HepG2 (cell line): ENCODE measurements at regions not wholly inside any gene's neighbourhood (a gene's known extent, or its start where the extent isn't known, plus 50 kb on each side); places are given as distances from the start of the nearest gene placed in this dataset.

Experiments used
- CREB1 ChIP-seq, 2 experiments: fragments of 450-650 bp in 1 of 2; IDR thresholded peaks; 2 replicates each; pipeline ENCODE4 v1.6.1; 2016 to 2017; ENCODE audit warnings: control low read depth in 1 of 2, mild to moderate bottlenecking in 1 of 2, missing compliant biosample characterization in 1 of 2, missing genetic modification characterization in 1 of 2
- GTF2F1 ChIP-seq: fragments of 150-350 bp; IDR thresholded peaks from 2 replicates; pipeline ENCODE4 v1.6.1; 2014; ENCODE audit warnings: low read length
- HHEX ChIP-seq: IDR thresholded peaks from 2 replicates; pipeline ENCODE4 v1.6.1; 2016; ENCODE audit warnings: control low read depth
- HMG20B ChIP-seq: conservative IDR thresholded peaks from 2 replicates; pipeline ENCODE4 v1.6.1; 2016; ENCODE audit warnings: missing genetic modification reagents, missing compliant biosample characterization
- KDM6A ChIP-seq: IDR thresholded peaks from 2 replicates; pipeline ENCODE4 v1.6.1; 2016; ENCODE audit warnings: low read depth
- MEF2D ChIP-seq: sonication (generic); formaldehyde crosslinking; IDR thresholded peaks from 2 replicates; pipeline ENCODE4 v1.5.1; 2020; ENCODE audit warnings: mild to moderate bottlenecking, missing genetic modification reagents
- MEIS1 ChIP-seq: sonication (generic); formaldehyde crosslinking; IDR thresholded peaks from 2 replicates; pipeline ENCODE4 v1.9.0; 2021; ENCODE audit warnings: mild to moderate bottlenecking, missing genetic modification reagents, moderate library complexity, borderline replicate concordance
- NFRKB ChIP-seq: fragments of 450-650 bp; IDR thresholded peaks from 2 replicates; pipeline ENCODE4 v1.6.1; 2017
- NR2F6 ChIP-seq, 2 experiments: IDR thresholded peaks; 2 replicates each; pipeline ENCODE4 v1.6.1; 2016; ENCODE audit warnings: antibody characterized with exemption in 1 of 2, mild to moderate bottlenecking in 1 of 2
- RARG ChIP-seq: sonication (generic); formaldehyde crosslinking; IDR thresholded peaks from 2 replicates; pipeline ENCODE4 v1.4.0; 2020; ENCODE audit warnings: low read depth, mild to moderate bottlenecking, missing genetic modification reagents
- RXRB ChIP-seq: IDR thresholded peaks from 2 replicates; pipeline ENCODE4 v1.6.1; 2016; ENCODE audit warnings: borderline replicate concordance, missing genetic modification reagents, missing compliant biosample characterization
- SIX1 ChIP-seq: sonication (generic); formaldehyde crosslinking; IDR thresholded peaks from 2 replicates; pipeline ENCODE4 v1.4.0; 2020; ENCODE audit warnings: missing genetic modification reagents, borderline replicate concordance
- SOX6 ChIP-seq, 2 experiments: fragments of 450-650 bp in 1 of 2; sonication (generic) in 1 of 2; formaldehyde crosslinking in 1 of 2; IDR thresholded peaks; 2 replicates each; pipeline versions ENCODE4 v1.4.0 to v1.6.1; 2017 to 2020; ENCODE audit warnings: antibody characterized with exemption in 1 of 2, mild to moderate bottlenecking in 1 of 2, missing genetic modification reagents in 1 of 2
- TARDBP ChIP-seq: sonication (generic); formaldehyde crosslinking; IDR thresholded peaks from 2 replicates; pipeline ENCODE4 v1.8.0; 2022; ENCODE audit warnings: mild to moderate bottlenecking, missing genetic modification reagents
- THAP11 ChIP-seq: IDR thresholded peaks from 2 replicates; pipeline ENCODE4 v1.6.1; 2016; ENCODE audit warnings: missing biosample characterization, missing genetic modification reagents
- YY1 ChIP-seq: IDR thresholded peaks from 2 replicates; pipeline ENCODE4 v1.6.1; 2011; ENCODE audit warnings: low read length, low read depth, moderate library complexity, mild to moderate bottlenecking; ENCODE audit not compliant: insufficient read depth, insufficient replicate concordance
- ZNF496 ChIP-seq: sonication (generic); formaldehyde crosslinking; IDR thresholded peaks from 2 replicates; pipeline ENCODE4 v1.8.1; 2023; ENCODE audit warnings: mild to moderate bottlenecking, moderate library complexity, missing genetic modification reagents; ENCODE audit not compliant: insufficient replicate concordance
- ZNF761 ChIP-seq: sonication (generic); formaldehyde crosslinking; conservative IDR thresholded peaks from 2 replicates; pipeline ENCODE4 v1.4.0; 2020; ENCODE audit warnings: mild to moderate bottlenecking, missing genetic modification reagents
- TF ChIP-seq, protein P1 (sequence below): sonication (generic); formaldehyde crosslinking; IDR thresholded peaks from 2 replicates; pipeline ENCODE4 v1.4.0; 2020; ENCODE audit warnings: missing genetic modification reagents, borderline replicate concordance
- TF ChIP-seq, protein P2 (sequence below): sonication (generic); formaldehyde crosslinking; IDR thresholded peaks from 2 replicates; pipeline ENCODE4 v1.5.0; 2020; ENCODE audit warnings: missing genetic modification reagents
- TF ChIP-seq, protein P3 (sequence below), 2 experiments: sonication (generic) in 1 of 2; formaldehyde crosslinking in 1 of 2; IDR thresholded peaks; 2 replicates each; pipeline versions ENCODE4 v1.4.0 to v1.6.1; 2016 to 2020; ENCODE audit warnings: borderline replicate concordance in 1 of 2, low read depth in 1 of 2, mild to moderate bottlenecking in 1 of 2, missing genetic modification reagents in 1 of 2
- TF ChIP-seq, protein P4 (sequence below): sonication (generic); formaldehyde crosslinking; IDR thresholded peaks from 2 replicates; pipeline ENCODE4 v1.4.0; 2020; ENCODE audit warnings: missing genetic modification reagents

DNA sequence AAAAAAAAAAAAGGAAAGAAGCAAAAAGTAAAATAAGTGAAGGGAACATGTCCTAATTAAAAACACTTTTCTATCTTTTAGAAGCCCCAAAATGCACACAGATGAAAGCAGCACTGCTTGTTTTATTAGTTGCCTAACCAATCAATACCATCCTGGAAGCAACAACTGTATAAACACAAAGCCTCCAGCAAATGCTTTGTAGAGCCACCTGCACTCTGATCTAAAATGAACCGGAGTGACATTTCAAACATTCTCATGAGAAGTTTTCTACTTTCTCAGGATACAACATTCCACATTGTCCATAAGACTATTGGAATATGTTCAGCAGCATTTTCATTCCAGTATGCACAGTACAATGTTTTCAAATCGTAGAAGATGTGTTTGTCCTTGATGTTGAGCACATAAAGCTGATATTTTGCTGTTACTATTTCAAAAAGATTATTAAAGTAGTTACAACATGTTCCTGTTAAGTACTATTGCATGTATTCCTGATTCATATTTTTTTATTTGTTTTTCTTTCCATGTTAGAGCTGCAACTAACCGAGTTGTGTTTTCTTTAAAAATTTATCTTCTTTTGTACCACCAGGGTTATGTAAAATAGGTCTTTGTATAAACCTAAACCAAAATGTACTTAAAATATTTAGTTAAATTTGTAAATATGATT, 50.3 kb upstream of the PLSCR5 start (continued):
- TF ChIP-seq GTF2F1 (no peak), NR2F6 (IDR thresholded peaks at IDR 0.05) (peak; percentile 63), NR2F6 (CRISPR knock-in tag; IDR thresholded peaks at IDR 0.05) (no peak; the same call in 1 of the 2 replicates), TARDBP (CRISPR knock-in tag) (peak; percentile 48; the same call in 1 of the 2 replicates), SIX1 (CRISPR knock-in tag) (peak; percentile 46; the same call in 1 of the 2 replicates), THAP11 (peak; percentile 62), MEIS1 (CRISPR knock-in tag) (no peak), ZNF761 (CRISPR knock-in tag) (no peak), HHEX (CRISPR knock-in tag) (peak; percentile 53; the same call in 1 of the 2 replicates), HMG20B (CRISPR knock-in tag) (no peak), ZNF496 (CRISPR knock-in tag) (no peak), CREB1 (IDR thresholded peaks at IDR 0.05) (no peak), CREB1 (CRISPR knock-in tag; IDR thresholded peaks at IDR 0.05) (peak; percentile 76), KDM6A (CRISPR knock-in tag) (peak; percentile 83), RXRB (CRISPR knock-in tag) (peak; percentile 82), RARG (CRISPR knock-in tag) (no peak), MEF2D (peak; percentile 58; the same call in 1 of the 2 replicates), NFRKB (no peak), YY1 (no peak), SOX6 (IDR thresholded peaks at IDR 0.05) (no peak), SOX6 (CRISPR knock-in tag; IDR thresholded peaks at IDR 0.05) (peak; percentile 91)
- TF ChIP-seq, protein P1, sequence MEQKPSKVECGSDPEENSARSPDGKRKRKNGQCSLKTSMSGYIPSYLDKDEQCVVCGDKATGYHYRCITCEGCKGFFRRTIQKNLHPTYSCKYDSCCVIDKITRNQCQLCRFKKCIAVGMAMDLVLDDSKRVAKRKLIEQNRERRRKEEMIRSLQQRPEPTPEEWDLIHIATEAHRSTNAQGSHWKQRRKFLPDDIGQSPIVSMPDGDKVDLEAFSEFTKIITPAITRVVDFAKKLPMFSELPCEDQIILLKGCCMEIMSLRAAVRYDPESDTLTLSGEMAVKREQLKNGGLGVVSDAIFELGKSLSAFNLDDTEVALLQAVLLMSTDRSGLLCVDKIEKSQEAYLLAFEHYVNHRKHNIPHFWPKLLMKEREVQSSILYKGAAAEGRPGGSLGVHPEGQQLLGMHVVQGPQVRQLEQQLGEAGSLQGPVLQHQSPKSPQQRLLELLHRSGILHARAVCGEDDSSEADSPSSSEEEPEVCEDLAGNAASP (CRISPR knock-in tag) = no peak
- TF ChIP-seq, protein P2, sequence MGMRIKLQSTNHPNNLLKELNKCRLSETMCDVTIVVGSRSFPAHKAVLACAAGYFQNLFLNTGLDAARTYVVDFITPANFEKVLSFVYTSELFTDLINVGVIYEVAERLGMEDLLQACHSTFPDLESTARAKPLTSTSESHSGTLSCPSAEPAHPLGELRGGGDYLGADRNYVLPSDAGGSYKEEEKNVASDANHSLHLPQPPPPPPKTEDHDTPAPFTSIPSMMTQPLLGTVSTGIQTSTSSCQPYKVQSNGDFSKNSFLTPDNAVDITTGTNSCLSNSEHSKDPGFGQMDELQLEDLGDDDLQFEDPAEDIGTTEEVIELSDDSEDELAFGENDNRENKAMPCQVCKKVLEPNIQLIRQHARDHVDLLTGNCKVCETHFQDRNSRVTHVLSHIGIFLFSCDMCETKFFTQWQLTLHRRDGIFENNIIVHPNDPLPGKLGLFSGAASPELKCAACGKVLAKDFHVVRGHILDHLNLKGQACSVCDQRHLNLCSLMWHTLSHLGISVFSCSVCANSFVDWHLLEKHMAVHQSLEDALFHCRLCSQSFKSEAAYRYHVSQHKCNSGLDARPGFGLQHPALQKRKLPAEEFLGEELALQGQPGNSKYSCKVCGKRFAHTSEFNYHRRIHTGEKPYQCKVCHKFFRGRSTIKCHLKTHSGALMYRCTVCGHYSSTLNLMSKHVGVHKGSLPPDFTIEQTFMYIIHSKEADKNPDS (CRISPR knock-in tag) = no peak
- TF ChIP-seq, protein P3, sequence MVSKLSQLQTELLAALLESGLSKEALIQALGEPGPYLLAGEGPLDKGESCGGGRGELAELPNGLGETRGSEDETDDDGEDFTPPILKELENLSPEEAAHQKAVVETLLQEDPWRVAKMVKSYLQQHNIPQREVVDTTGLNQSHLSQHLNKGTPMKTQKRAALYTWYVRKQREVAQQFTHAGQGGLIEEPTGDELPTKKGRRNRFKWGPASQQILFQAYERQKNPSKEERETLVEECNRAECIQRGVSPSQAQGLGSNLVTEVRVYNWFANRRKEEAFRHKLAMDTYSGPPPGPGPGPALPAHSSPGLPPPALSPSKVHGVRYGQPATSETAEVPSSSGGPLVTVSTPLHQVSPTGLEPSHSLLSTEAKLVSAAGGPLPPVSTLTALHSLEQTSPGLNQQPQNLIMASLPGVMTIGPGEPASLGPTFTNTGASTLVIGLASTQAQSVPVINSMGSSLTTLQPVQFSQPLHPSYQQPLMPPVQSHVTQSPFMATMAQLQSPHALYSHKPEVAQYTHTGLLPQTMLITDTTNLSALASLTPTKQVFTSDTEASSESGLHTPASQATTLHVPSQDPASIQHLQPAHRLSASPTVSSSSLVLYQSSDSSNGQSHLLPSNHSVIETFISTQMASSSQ (IDR thresholded peaks at IDR 0.05; ENCODE audit: low read depth) = 0 out of 2 replicates have a peak, but pooled peaks have one; percentile 27
- TF ChIP-seq, protein P3 (CRISPR knock-in tag; IDR thresholded peaks at IDR 0.05; ENCODE audit: borderline replicate concordance) = no peak
- TF ChIP-seq, protein P4, sequence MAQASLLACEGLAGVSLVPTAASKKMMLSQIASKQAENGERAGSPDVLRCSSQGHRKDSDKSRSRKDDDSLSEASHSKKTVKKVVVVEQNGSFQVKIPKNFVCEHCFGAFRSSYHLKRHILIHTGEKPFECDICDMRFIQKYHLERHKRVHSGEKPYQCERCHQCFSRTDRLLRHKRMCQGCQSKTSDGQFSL = no peak
